Endothelial cell (in vitro differentiated cells): ENCODE measurements at regions not wholly inside any gene's neighbourhood (a gene's known extent, or its start where the extent isn't known, plus 50 kb on each side); places are given as distances from the start of the nearest gene placed in this dataset.

Experiments used
- DNase-seq: peaks from one replicate; pipeline ENCODE4 v3.0.0; 2021; ENCODE audit warnings: low spot score
- H3K27ac Mint-ChIP-seq: one replicate; pipeline ENCODE4 v1.8.0; 2021; ENCODE audit warnings: mixed read lengths, inconsistent platforms; ENCODE audit not compliant: unreplicated experiment
- H3K27me3 Mint-ChIP-seq: one replicate; pipeline ENCODE4 v1.8.0; 2021; ENCODE audit warnings: mild to moderate bottlenecking, moderate library complexity, mixed read lengths, inconsistent platforms; ENCODE audit not compliant: unreplicated experiment
- H3K36me3 Mint-ChIP-seq: one replicate; pipeline ENCODE4 v1.8.0; 2021; ENCODE audit warnings: mild to moderate bottlenecking, low read depth, mixed read lengths, inconsistent platforms; ENCODE audit not compliant: unreplicated experiment
- H3K4me1 Mint-ChIP-seq: one replicate; pipeline ENCODE4 v1.8.0; 2021; ENCODE audit warnings: mild to moderate bottlenecking, mixed read lengths, inconsistent platforms; ENCODE audit not compliant: unreplicated experiment
- H3K4me3 Mint-ChIP-seq: one replicate; pipeline ENCODE4 v1.8.0; 2021; ENCODE audit warnings: mild to moderate bottlenecking, mixed read lengths, inconsistent platforms; ENCODE audit not compliant: unreplicated experiment
- H3K9me3 Mint-ChIP-seq: one replicate; pipeline ENCODE4 v1.8.0; 2021; ENCODE audit warnings: mixed read lengths, inconsistent platforms; ENCODE audit not compliant: unreplicated experiment
- TF ChIP-seq, protein P1 (sequence below): fragments of 200-600 bp; sonication (generic); IDR thresholded peaks from one replicate; pipeline ENCODE4 v1.5.0; 2021; ENCODE audit warnings: antibody characterized with exemption; ENCODE audit not compliant: unreplicated experiment

DNA sequence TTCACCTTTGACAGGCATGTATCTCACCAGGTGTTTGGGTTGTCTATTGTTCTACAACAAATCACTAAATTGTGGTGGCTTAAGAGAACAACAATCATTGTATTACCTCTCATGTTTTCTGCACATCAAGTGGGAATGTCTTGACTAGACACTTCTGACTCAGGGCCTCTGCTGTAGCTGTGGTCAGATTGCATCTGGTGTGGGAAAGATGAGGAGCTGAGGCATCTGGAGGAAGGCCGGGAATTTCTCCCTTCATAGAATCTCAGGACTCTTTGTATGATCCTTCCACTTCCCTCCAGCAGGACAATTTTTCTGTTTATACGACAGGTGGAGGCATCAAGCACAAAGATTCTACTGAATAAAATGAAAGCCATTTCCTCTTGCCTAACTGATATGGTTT, 511.8 kb upstream of the NBEA start:
- Mint-ChIP-seq H3K27ac (no peak overlapping the region), H3K36me3 (no peaks in the 10 kb centered on the region), H3K4me3 (no peak overlapping the region), H3K27me3 (no peaks in the 10 kb centered on the region), H3K4me1 (no peaks in the 10 kb centered on the region), H3K9me3 (no peaks in the 10 kb centered on the region)
- no peak for DNase-seq
- TF ChIP-seq, protein P1, sequence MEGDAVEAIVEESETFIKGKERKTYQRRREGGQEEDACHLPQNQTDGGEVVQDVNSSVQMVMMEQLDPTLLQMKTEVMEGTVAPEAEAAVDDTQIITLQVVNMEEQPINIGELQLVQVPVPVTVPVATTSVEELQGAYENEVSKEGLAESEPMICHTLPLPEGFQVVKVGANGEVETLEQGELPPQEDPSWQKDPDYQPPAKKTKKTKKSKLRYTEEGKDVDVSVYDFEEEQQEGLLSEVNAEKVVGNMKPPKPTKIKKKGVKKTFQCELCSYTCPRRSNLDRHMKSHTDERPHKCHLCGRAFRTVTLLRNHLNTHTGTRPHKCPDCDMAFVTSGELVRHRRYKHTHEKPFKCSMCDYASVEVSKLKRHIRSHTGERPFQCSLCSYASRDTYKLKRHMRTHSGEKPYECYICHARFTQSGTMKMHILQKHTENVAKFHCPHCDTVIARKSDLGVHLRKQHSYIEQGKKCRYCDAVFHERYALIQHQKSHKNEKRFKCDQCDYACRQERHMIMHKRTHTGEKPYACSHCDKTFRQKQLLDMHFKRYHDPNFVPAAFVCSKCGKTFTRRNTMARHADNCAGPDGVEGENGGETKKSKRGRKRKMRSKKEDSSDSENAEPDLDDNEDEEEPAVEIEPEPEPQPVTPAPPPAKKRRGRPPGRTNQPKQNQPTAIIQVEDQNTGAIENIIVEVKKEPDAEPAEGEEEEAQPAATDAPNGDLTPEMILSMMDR = no peak

DNA sequence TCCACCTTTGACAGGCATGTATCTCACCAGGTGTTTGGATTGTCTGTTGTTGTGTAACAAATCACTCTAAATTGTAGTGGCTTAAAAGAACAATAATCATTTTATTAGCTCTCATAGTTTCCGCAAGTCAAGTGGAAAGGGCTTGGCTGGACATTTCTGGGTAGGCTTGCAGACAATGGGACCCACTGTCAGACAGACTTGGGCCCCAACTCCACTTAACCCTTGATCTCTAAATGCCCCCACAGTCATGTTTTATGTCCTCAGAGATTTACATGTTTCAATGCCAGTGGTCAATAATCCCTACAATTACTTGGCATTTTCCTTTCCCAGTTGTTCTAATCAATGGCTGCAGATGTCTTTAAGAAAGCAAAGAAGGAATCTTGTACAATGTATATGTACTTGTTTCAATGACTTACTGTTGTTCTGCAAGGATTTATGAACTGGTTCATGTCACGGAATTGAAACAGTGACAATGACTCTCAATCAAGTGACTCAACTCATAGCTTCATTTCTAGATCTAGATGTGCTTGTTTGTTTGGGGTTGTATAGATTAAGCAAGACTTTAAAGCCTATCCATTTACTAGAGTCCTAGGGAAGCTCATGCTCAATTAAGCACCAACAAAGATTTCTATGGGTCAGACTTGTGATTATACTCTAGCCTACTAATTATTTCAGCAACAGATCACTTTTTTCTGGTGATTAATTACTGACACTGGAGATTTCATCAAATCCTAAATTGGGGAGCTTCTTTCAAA, 510.1 kb upstream of the NBEA start:
- no peaks in the 10 kb centered on the region for H3K36me3 Mint-ChIP-seq
- H3K9me3 Mint-ChIP-seq = no peaks in the 10 kb centered on the region
- no peak overlapping the region for H3K4me3 Mint-ChIP-seq
- no peak overlapping the region for H3K27ac Mint-ChIP-seq
- H3K27me3 Mint-ChIP-seq = no peaks in the 10 kb centered on the region
- DNase-seq = no peak
- H3K4me1 Mint-ChIP-seq = no peaks in the 10 kb centered on the region
- TF ChIP-seq, protein P1 = no peak

DNA sequence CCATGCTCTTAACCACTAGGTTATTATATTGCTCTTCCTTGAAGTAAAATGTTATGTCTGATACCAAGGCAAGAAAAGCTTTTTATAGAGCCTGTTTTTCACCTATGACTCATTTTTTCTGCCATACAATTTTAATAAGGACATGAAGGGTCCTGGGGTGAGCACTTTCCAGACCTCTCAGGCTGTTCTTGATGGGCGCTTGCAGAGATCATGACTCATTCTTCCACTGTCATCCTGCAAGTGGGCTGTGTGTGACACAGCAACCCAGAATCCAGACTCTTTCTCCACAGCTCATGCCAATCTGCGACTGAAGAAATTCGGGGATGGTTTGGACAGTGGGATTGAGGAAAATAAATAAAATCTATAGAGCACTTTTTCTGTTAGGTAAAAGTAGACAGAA, 506.7 kb upstream of the NBEA start:
- Mint-ChIP-seq H3K4me3 (no peak overlapping the region), H3K36me3 (no peaks in the 10 kb centered on the region), H3K27ac (no peak overlapping the region), H3K27me3 (no peaks in the 10 kb centered on the region), H3K4me1 (no peaks in the 10 kb centered on the region), H3K9me3 (no peaks in the 10 kb centered on the region)
- TF ChIP-seq, protein P1 = no peak
- DNase-seq = no peak

DNA sequence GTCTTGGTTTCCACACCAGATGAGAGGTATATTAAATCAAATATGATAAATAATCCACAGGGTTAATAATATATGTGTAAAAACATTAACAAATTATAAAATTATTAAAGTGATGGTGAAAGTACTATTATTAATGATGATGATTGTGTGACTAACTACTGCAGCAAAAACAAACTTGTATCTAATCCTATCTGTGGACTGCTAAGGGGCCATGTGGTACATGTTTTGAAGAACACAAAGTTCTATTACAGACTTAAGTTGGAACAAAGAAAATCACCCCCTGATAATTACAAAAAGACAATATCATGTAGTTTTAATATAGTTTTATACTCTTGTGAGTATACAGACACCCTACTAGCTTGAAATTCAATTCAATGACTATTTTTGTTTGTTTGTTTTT, 504.2 kb upstream of the NBEA start:
- Mint-ChIP-seq H3K27me3 (no peaks in the 10 kb centered on the region), H3K4me1 (no peaks in the 10 kb centered on the region), H3K4me3 (no peak overlapping the region), H3K36me3 (no peaks in the 10 kb centered on the region), H3K27ac (no peak overlapping the region), H3K9me3 (no peaks in the 10 kb centered on the region)
- DNase-seq = no peak
- TF ChIP-seq, protein P1 = no peak

DNA sequence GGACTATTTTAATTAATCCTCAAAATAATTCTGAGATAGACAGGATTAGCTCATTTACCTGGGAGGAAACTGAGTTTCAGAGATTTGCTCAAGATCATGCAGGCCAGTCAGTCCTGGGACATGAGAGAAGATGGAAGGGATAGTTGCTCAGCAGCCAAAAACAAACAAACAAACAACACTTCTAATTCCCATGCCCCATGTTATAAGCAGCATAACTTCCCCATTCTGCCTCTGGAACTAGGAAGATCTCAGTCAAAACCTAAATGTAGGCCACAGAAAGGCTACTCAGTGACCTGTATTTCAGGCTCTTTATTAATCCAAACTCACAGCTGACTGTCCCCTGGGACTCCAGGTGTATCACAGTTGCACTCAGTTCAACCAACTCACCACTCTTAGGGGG, 489.2 kb upstream of the NBEA start:
- no peak overlapping the region for H3K4me3 Mint-ChIP-seq
- no peaks in the 10 kb centered on the region for H3K9me3 Mint-ChIP-seq
- TF ChIP-seq, protein P1 = no peak
- no peaks in the 10 kb centered on the region for H3K27me3 Mint-ChIP-seq
- no peak overlapping the region for H3K27ac Mint-ChIP-seq
- H3K4me1 Mint-ChIP-seq = no peaks in the 10 kb centered on the region
- H3K36me3 Mint-ChIP-seq = no peaks in the 10 kb centered on the region
- DNase-seq = no peak
